HUES48 (cell line): ENCODE measurements at regions not wholly inside any gene's neighbourhood (a gene's known extent, or its start where the extent isn't known, plus 50 kb on each side); places are given as distances from the start of the nearest gene placed in this dataset.

Source experiments
- H3K27ac ChIP-seq: one replicate; pipeline ENCODE4 v1.7.0; 2013; ENCODE audit warnings: low read depth, low read length, inconsistent platforms
- H3K27me3 ChIP-seq: 2 replicates; pipeline ENCODE4 v1.6.1; 2013; ENCODE audit warnings: mild to moderate bottlenecking, low read length; ENCODE audit not compliant: control insufficient read depth, insufficient read depth
- H3K36me3 ChIP-seq: 2 replicates; pipeline ENCODE4 v1.6.1; 2013; ENCODE audit warnings: low read length; ENCODE audit not compliant: control insufficient read depth, insufficient read depth
- H3K4me1 ChIP-seq: 2 replicates; pipeline ENCODE4 v1.6.1; 2013; ENCODE audit warnings: mild to moderate bottlenecking, low read length; ENCODE audit not compliant: control insufficient read depth, insufficient read depth
- H3K4me3 ChIP-seq: 2 replicates; pipeline ENCODE4 v1.5.1; 2013; ENCODE audit warnings: mild to moderate bottlenecking, low read depth, low read length
- H3K9ac ChIP-seq: 2 replicates; pipeline ENCODE4 v1.6.1; 2013; ENCODE audit warnings: mild to moderate bottlenecking, low read depth, low read length, moderate library complexity
- H3K9me3 ChIP-seq: 2 replicates; pipeline ENCODE4 v1.6.1; 2013; ENCODE audit warnings: low read length; ENCODE audit not compliant: control insufficient read depth, insufficient read depth

DNA sequence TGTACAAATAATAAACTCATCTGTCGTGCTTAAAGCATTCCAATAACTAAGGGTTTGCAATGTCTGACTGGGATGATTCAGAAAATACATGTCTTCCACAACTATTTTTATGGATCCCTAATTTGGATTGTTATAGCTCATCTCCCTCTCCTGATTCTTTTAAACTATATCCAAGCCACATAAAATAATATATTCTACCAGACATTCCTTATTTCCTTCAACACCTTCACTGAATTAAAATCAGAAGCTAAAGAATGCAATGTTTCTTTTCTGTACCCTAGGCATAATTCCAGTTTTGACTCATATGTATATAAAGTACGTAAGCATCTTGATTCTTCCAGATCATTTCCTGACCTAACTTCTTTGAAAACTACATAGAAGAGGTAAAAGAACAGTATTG, 420.4 kb downstream of the EFNB2 start:
- H3K4me3 ChIP-seq: no peak overlapping the region
- no peaks in the 10 kb centered on the region for H3K9me3 ChIP-seq
- no peaks in the 10 kb centered on the region for H3K36me3 ChIP-seq
- no peak overlapping the region for H3K9ac ChIP-seq
- no peak overlapping the region for H3K27ac ChIP-seq
- H3K27me3 ChIP-seq: no peaks in the 10 kb centered on the region
- peaks cover 20% of the 10 kb centered on the region for H3K4me1 ChIP-seq

DNA sequence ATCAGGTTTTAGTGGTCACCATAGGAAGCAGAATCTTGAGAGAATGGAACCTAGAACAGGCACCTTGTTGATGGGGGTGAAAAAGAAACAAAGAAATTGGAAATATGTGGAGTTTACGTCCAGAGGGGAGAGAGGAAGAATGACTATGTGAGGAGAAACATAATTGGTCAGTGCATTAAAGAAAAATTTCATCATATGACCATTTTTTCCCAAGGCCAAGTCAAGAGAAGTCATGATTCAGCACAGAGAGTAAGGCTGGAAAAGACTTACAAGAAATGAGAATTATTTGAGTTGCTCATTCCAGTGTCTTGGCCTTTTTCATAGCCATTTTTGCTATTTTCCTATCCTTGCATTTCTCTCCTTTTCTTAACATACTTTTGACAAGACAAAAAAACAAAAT, 421.7 kb downstream of the EFNB2 start:
- Histone ChIP-seq H3K27me3 (no peaks in the 10 kb centered on the region), H3K4me3 (no peak overlapping the region), H3K27ac (no peak overlapping the region), H3K9ac (no peak overlapping the region), H3K36me3 (no peaks in the 10 kb centered on the region), H3K9me3 (no peaks in the 10 kb centered on the region), H3K4me1 (peaks cover 13% of the 10 kb centered on the region; the same call in 1 of the 2 replicates)

DNA sequence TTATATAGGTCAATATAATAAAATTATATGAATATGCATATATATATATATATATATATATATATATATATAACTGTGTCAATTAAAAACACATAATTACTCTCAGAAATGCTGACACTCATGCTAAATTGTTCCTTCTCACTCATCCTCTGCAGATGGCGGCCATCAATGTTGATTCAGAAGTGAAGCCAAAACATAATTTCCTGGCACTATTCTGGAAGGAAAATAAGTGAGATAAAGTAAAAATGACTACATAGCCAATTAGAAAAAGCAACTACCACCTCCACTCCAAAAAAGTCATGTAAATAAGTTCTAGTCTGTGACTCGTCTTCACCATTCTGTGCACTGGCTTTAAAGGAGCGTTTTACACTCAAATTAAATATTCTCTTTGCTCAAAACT, 423.3 kb downstream of the EFNB2 start:
- Histone ChIP-seq H3K9me3 (no peaks in the 10 kb centered on the region), H3K36me3 (no peaks in the 10 kb centered on the region), H3K27me3 (no peaks in the 10 kb centered on the region), H3K4me3 (no peak overlapping the region), H3K27ac (no peak overlapping the region), H3K4me1 (no peaks in the 10 kb centered on the region; the same call in 1 of the 2 replicates), H3K9ac (no peak overlapping the region)

DNA sequence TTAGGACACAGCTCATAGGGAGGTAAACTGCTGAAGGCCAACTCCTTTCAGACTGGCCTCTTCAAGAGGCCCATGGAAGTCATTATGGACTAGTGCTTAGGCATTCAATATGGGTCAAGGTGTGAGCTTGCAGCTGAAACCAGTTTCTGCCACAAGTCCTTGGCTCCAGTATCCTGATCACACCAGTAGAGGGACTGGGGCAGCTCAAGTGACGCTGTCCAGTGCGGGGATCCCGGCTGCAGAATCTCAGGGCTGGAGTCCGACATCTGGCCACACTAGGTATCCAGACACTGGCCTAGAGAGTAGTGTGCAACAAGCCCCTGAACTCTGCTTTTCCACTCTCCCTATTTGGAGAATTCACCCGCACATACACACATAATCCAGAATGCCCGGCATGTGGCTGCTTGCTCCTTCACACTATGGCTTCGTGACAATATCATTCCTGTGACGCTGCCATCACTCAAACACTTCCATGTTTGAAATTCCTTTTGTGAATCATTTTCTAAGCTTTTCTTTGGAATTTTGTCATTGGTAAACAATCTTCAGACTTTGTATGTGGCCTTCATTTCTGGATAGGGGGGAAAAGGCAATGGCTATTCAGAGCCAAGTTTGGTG, 425.1 kb downstream of the EFNB2 start:
- H3K27me3 ChIP-seq: no peaks in the 10 kb centered on the region
- no peaks in the 10 kb centered on the region for H3K9me3 ChIP-seq
- H3K27ac ChIP-seq: no peak overlapping the region
- no peak overlapping the region for H3K9ac ChIP-seq
- H3K4me1 ChIP-seq: no peaks in the 10 kb centered on the region
- no peaks in the 10 kb centered on the region for H3K36me3 ChIP-seq
- no peak overlapping the region for H3K4me3 ChIP-seq

DNA sequence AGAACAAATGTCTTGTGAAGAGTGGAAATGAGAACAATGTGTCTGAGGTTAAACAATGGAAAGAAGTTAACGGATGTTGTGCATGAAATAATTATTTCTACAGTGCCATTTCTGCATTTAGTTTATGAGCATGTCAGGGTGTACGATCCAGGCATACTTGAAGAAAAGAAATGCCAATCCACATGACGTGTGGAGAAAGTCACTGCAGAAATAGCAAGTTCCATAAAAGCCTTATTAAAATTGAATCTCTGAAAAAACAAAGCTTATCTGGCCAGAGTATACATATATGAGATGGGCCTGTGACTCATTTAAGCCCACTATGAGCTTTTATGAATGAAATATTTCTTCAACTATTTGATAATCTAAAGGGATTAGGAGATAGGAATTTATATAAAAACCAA, 426.1 kb downstream of the EFNB2 start:
- Histone ChIP-seq H3K36me3 (no peaks in the 10 kb centered on the region), H3K27ac (no peak overlapping the region)

DNA sequence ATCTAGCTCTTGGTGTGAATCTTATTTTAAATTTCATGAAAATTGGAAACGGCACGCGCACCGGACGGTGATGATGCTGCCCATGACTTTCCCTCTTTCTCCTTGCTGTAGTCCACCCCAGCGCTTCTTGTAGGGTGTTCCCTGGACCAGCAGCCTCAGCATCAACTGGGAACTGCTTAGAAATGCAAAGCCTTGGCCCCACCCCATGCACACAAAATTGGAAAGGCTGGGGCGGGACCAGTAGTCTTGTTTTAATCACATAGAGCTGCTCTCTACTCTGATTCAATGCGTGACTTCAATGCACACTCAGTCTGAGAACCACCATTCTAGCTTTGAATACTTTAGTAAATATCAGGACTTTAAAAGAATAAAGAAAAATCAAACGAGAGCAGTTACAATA, 427.1 kb downstream of the EFNB2 start:
- Histone ChIP-seq H3K27me3 (no peaks in the 10 kb centered on the region), H3K9ac (no peak overlapping the region), H3K4me1 (no peaks in the 10 kb centered on the region), H3K4me3 (no peak overlapping the region), H3K36me3 (no peaks in the 10 kb centered on the region), H3K9me3 (no peaks in the 10 kb centered on the region), H3K27ac (no peak overlapping the region)

More for the DNA sequence above, 426.1 kb downstream of the EFNB2 start:
- no peaks in the 10 kb centered on the region for H3K4me1 ChIP-seq
- no peak overlapping the region for H3K9ac ChIP-seq
- no peaks in the 10 kb centered on the region for H3K27me3 ChIP-seq
- H3K9me3 ChIP-seq: no peaks in the 10 kb centered on the region
- no peak overlapping the region for H3K4me3 ChIP-seq

DNA sequence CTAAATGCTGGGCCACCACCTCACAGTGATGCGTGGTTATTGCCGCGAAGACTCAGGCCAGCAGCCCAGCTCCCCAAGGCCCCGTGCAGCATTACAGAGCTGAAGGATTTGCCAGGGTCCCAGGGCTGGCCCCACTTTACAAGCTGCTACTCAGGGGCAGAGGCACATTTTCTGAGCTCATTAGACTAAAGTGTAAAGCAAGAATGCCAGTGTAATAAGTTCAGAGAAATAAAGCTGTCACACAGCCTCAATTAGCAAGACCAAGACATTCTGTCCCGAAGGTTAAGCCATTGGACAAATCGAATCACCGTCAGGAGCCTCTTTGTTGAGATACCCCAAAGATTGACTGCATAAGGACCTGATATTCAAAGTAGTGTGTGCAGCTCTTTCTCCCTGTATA, 428.4 kb downstream of the EFNB2 start:
- Histone ChIP-seq H3K9ac (no peak overlapping the region), H3K27me3 (no peaks in the 10 kb centered on the region), H3K36me3 (no peaks in the 10 kb centered on the region), H3K27ac (no peak overlapping the region), H3K4me1 (no peaks in the 10 kb centered on the region), H3K9me3 (no peaks in the 10 kb centered on the region), H3K4me3 (no peak overlapping the region)

DNA sequence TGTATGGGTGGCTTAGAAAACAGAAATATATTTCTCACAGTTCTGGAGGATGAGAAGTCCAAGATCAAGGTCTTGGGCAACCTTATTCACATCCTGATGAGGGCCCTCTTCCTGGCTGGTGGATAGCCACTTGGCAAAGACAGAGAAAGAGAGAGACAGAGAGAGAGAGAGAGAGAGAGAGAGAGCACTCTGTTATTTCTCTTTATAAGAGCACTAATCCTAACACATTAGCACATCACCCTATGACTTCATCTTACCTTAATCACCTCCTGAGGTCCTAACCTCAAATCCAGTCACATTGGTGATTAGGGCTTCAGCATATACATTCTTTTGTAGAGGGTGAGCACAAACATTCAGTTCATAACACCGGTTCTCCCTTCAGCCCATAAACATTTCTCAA, 430.3 kb downstream of the EFNB2 start:
- Histone ChIP-seq H3K4me1 (peaks cover 18% of the 10 kb centered on the region), H3K27ac (no peak overlapping the region), H3K9ac (no peak overlapping the region), H3K4me3 (no peak overlapping the region), H3K36me3 (no peaks in the 10 kb centered on the region), H3K9me3 (no peaks in the 10 kb centered on the region), H3K27me3 (no peaks in the 10 kb centered on the region)

DNA sequence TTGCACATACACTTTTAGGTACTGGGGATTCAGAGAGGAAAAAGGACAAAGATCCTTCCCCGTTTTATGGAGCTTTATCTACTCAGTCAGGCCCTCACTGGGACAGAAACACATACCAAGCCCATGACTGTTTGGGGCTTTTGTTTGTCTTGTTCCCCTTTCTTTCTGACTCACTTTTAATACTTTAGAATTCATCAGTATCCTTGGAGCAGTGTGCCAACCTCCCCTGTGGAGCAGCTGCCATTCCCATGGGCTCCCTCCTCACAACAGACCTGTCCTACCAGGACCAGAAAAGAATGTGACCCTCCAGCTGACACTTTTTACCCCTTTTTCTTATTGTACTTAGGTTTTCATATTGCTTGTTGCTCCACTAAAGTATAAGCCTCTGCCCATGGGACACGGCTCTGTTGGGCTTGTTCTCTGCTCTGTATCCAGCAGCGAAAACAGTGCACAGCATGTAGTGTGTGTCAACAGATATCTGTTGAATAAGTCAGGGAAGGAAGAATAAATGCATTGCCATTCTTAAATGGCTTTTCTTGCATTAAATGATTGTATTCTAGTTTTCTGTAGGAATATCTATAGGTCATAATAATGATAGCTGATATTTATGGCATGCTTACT, 431.1 kb downstream of the EFNB2 start:
- Histone ChIP-seq H3K27ac (peak overlapping the region; percentile 65), H3K4me3 (no peak overlapping the region), H3K9ac (no peak overlapping the region), H3K27me3 (no peaks in the 10 kb centered on the region), H3K4me1 (peaks cover 26% of the 10 kb centered on the region), H3K36me3 (no peaks in the 10 kb centered on the region), H3K9me3 (no peaks in the 10 kb centered on the region)

DNA sequence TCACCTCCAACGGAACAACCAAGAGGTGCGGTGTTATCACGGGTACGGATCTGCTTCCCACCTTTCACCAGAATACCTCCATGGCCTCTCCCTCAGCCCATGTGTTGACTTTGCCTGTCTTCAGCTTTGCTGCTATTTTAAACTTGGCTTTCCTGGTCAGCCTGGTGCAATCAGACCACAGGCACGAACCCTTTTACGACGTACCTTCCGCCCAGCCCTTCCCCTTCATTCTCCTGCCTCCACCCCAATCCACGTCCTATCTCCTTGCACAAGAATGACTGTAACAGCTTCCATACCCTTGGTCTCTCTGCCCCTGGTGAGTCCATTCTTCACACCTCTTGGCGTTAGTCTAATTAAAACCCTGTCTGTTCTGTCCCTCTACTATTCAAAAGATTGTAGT, 431.7 kb downstream of the EFNB2 start:
- peaks cover 32% of the 10 kb centered on the region for H3K4me1 ChIP-seq
- H3K27ac ChIP-seq: peak overlapping the region; percentile 65
- no peaks in the 10 kb centered on the region for H3K36me3 ChIP-seq
- no peak overlapping the region for H3K4me3 ChIP-seq
- no peak overlapping the region for H3K9ac ChIP-seq
- no peaks in the 10 kb centered on the region for H3K9me3 ChIP-seq
- H3K27me3 ChIP-seq: no peaks in the 10 kb centered on the region

DNA sequence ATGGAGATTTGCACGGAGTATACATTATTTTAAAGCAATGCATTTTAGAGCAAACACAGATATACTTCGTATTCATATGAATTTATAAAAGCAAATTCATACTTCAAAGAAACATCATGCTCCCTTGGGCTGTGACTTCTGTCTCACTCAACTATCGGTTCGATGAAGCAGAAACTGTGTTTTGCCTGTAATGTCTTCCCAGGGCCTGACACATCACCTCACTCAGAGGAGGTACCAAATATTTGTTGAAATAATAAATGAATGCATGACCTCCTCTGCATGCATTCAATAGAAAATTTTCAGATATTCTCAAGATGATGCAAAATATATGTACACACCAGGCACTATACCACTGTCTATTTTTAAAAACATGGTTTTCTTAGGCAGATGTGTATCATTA, 432.7 kb downstream of the EFNB2 start:
- H3K4me3 ChIP-seq: no peak overlapping the region
- H3K36me3 ChIP-seq: no peaks in the 10 kb centered on the region
- H3K27ac ChIP-seq: no peak overlapping the region
- H3K9me3 ChIP-seq: no peaks in the 10 kb centered on the region
- no peak overlapping the region for H3K9ac ChIP-seq
- peaks cover 42% of the 10 kb centered on the region for H3K4me1 ChIP-seq
- H3K27me3 ChIP-seq: no peaks in the 10 kb centered on the region
